OCI-LY7 (cell line): ENCODE measurements at regions not wholly inside any gene's neighbourhood (a gene's known extent, or its start where the extent isn't known, plus 50 kb on each side); places are given as distances from the start of the nearest gene placed in this dataset.

Source experiments
- BruUV-seq: library from RNA; stranded (reverse); fragments of 400-500 nt; replicated peaks from 2 replicates; lab custom pipeline; 2021; lab: Mats Ljungman, UMichigan
- CTCF ChIA-PET: fragments of 300-600 bp; sonication (Branson Sonifier 250); formaldehyde crosslinking; loops from one replicate; lab custom pipeline; 2022; ENCODE audit warnings: antibody characterized with exemption; ENCODE audit not compliant: unreplicated experiment; lab: Charles Lee
- POLR2A ChIA-PET: fragments of 300-600 bp; sonication (Branson Sonifier 250); formaldehyde crosslinking; loops from one replicate; lab custom pipeline; 2022; ENCODE audit warnings: antibody characterized with exemption; lab: Charles Lee
- DNase-seq: peaks from one replicate; pipeline ENCODE4 v3.0.0-alpha.2; 2015; ENCODE audit warnings: low spot score
- H2AFZ ChIP-seq: fragments of 200-600 bp; sonication (generic), shearing (Covaris generic); 2 replicates; pipeline ENCODE4 v1.6.1; 2014; ENCODE audit warnings: mild to moderate bottlenecking, antibody characterized with exemption, low read length, moderate library complexity
- H3K27ac ChIP-seq: fragments of 200-600 bp; sonication (generic); 2 replicates; pipeline ENCODE4 v1.5.1; 2014; ENCODE audit warnings: mixed run types, low read depth, mild to moderate bottlenecking, moderate library complexity, low read length, inconsistent platforms; ENCODE audit not compliant: poor library complexity, severe bottlenecking
- H3K36me3 ChIP-seq: fragments of 200-600 bp; sonication (generic); 2 replicates; pipeline ENCODE4 v1.6.1; 2014; ENCODE audit warnings: mild to moderate bottlenecking, antibody characterized with exemption, low read length, moderate library complexity, mixed read lengths; ENCODE audit not compliant: insufficient read depth
- H3K4me1 ChIP-seq: fragments of 200-600 bp; sonication (generic); 2 replicates; pipeline ENCODE4 v1.5.1; 2014; ENCODE audit warnings: mild to moderate bottlenecking, low read length; ENCODE audit not compliant: insufficient read depth, poor library complexity, severe bottlenecking
- H3K4me2 ChIP-seq: fragments of 200-600 bp; sonication (generic); 2 replicates; pipeline ENCODE4 v1.6.1; 2014; ENCODE audit warnings: mild to moderate bottlenecking, low read length
- H3K4me3 ChIP-seq: fragments of 200-600 bp; sonication (generic); 2 replicates; pipeline ENCODE4 v1.5.1; 2014; ENCODE audit warnings: mild to moderate bottlenecking, low read depth, low read length; ENCODE audit not compliant: poor library complexity, severe bottlenecking
- H3K79me2 ChIP-seq: fragments of 200-600 bp; sonication (generic); 2 replicates; pipeline ENCODE4 v1.6.1; 2016; ENCODE audit warnings: low read depth, mild to moderate bottlenecking, low read length, moderate library complexity, mixed read lengths; ENCODE audit not compliant: insufficient read depth
- H3K9me2 ChIP-seq: fragments of 200-600 bp; sonication (generic); 2 replicates; pipeline ENCODE4 v1.6.1; 2016; ENCODE audit warnings: mild to moderate bottlenecking, low read length, mixed read lengths; ENCODE audit not compliant: insufficient read depth
- H3K9me3 ChIP-seq: fragments of 200-600 bp; sonication (generic); 2 replicates; pipeline ENCODE4 v1.6.1; 2014; ENCODE audit warnings: mild to moderate bottlenecking, mixed run types, low read length, mixed read lengths
- H4K20me1 ChIP-seq: fragments of 200-600 bp; sonication (generic); 2 replicates; pipeline ENCODE4 v1.6.1; 2014; ENCODE audit warnings: mild to moderate bottlenecking, antibody characterized with exemption, low read length, moderate library complexity, mixed read lengths; ENCODE audit not compliant: insufficient read depth
- EZH2phosphoT487 ChIP-seq: fragments of 200-600 bp; sonication (generic); IDR thresholded peaks from 2 replicates; pipeline ENCODE4 v1.6.1; 2018; ENCODE audit warnings: low read depth, borderline replicate concordance, mild to moderate bottlenecking, mixed run types, antibody characterized with exemption, low read length, moderate library complexity, mixed read lengths
- intact Hi-C: fragments of 100-400 bp; cut with micrococcal nuclease; formaldehyde crosslinking; loops from one replicate; pipeline ENCODE4 v1.10.0; 2022; ENCODE audit not compliant: unreplicated experiment
- TF ChIP-seq, protein P1 (sequence below): fragments of 200-600 bp; sonication (generic); conservative IDR thresholded peaks from 2 replicates; pipeline ENCODE4 v1.5.1; 2014; ENCODE audit warnings: mild to moderate bottlenecking, antibody characterized with exemption, low read length, moderate library complexity, mixed read lengths

DNA sequence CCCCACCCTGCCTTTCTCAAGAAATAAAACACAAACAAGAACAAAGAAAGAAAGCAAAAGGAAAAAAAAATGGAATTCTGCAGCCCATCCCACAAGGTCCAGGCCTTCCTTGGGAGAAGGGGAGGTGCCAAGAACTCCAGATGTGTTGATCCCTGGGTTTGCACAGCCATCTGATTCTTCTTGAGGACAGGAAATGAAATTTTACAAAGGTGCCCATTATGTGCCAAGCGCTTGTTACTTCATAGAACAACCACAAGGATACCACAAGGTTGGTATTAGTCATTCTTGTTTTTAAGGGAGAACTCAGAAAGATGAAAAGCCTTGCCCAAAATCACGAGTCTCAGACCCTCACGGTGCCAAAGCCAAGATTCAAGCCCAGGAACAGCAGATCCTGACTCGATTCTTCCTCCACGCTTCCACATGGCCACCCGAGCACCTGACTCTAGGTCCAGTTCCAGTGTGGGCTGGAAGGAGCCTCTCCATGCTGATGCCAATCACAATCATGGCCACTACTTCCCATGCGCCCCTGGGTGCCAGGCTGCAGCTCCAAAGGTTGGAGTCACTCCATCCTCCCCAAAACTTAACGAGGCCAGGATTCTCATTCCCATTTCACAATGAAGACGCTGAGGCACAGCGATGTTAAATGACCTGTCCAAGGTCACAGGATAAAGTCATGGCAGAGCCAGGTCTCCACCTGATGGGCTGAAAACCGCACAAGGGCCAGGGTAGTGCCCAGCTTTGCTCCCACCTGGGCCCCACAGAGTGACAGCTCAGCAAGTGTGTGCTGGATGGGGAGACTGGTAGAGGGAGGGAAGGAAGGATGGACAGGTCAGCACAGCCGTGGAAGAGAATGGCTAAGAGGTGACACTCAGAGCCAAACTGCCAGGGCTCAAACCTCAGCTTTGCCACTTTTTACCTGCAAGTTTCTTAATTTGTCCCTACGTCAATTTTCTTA, 66.7 kb upstream of the TOP1 start:
- ChIA-PET POLR2A (interaction anchor here (0.6 kb wide), 1 partner anchor 309 kb away, joined by 3 read pairs; no protein-coding TSS in a partner anchor), CTCF (no interaction called here)
- no peaks in the 10 kb centered on the region for H4K20me1 ChIP-seq
- no peaks in the 10 kb centered on the region for H3K9me3 ChIP-seq
- H2AFZ ChIP-seq, result no peak overlapping the region
- intact Hi-C loops, result loop anchor here (5.0 to 10.0 kb wide), 4 partner anchors 165 to 1077 kb away; no protein-coding TSS in a partner anchor
- BruUV-seq, result no TSS peak
- no peaks in the 10 kb centered on the region for H3K79me2 ChIP-seq
- H3K4me1 ChIP-seq, result peaks cover 21% of the 10 kb centered on the region
- no peak for DNase-seq
- TF ChIP-seq, protein P1, sequence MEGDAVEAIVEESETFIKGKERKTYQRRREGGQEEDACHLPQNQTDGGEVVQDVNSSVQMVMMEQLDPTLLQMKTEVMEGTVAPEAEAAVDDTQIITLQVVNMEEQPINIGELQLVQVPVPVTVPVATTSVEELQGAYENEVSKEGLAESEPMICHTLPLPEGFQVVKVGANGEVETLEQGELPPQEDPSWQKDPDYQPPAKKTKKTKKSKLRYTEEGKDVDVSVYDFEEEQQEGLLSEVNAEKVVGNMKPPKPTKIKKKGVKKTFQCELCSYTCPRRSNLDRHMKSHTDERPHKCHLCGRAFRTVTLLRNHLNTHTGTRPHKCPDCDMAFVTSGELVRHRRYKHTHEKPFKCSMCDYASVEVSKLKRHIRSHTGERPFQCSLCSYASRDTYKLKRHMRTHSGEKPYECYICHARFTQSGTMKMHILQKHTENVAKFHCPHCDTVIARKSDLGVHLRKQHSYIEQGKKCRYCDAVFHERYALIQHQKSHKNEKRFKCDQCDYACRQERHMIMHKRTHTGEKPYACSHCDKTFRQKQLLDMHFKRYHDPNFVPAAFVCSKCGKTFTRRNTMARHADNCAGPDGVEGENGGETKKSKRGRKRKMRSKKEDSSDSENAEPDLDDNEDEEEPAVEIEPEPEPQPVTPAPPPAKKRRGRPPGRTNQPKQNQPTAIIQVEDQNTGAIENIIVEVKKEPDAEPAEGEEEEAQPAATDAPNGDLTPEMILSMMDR, result no peak
- TF ChIP-seq EZH2phosphoT487, result no peak
- no peak overlapping the region for H3K4me3 ChIP-seq
- no peak overlapping the region for H3K4me2 ChIP-seq
- H3K36me3 ChIP-seq, result no peaks in the 10 kb centered on the region
- no peak overlapping the region for H3K27ac ChIP-seq
- H3K9me2 ChIP-seq, result no peaks in the 10 kb centered on the region

DNA sequence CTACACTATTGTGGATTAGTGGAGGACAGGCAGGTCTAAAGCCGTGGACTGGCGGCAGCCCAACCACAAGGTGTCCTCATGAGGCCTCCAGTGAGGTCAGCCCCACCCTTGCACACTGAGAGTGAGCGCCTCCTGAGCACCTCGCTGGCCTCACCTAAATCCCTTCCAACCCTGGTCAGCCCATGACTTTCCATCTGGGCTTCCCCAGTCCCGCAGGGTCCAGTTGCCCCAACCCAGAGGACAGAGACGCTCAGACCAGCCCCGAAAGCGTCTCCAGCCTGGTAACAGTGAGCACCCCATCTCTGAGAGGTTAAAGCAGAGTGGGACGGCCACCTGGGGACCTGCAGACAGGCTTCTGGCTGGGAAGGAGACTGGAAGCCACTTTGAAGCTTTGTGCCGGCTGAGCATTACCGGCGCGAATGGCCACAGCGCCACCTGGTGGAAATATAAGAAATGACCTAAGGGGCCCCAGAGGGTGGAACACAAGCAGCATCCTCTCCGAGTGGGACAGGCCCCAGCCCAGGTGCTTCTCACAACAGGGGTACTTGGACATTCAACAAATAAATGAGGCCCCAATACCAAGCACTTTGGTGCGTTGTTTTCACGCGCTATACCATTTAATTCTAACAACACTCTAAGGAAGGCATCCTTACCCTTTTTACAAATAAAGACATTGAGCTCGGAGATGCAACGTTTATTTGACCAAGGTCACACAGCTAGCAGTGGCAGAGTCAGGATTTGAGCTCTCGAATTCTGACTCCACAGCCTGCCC, 65.7 kb upstream of the TOP1 start:
- TF ChIP-seq, protein P1, result peak; percentile 95
- no peak for TF ChIP-seq EZH2phosphoT487
- Histone ChIP-seq H4K20me1 (no peaks in the 10 kb centered on the region), H3K4me3 (no peak overlapping the region), H3K9me2 (no peaks in the 10 kb centered on the region), H3K4me2 (no peak overlapping the region), H3K79me2 (no peaks in the 10 kb centered on the region), H3K36me3 (no peaks in the 10 kb centered on the region), H3K4me1 (peaks cover 18% of the 10 kb centered on the region), H3K9me3 (no peaks in the 10 kb centered on the region), H2AFZ (no peak overlapping the region), H3K27ac (no peak overlapping the region)
- CTCF ChIA-PET, result interaction anchor here (1.0 to 1.4 kb wide), 4 partner anchors 17 to 222 kb away, joined by 4 to 6 read pairs (median 5); no protein-coding TSS in a partner anchor
- BruUV-seq, result no TSS peak
- POLR2A ChIA-PET, result no interaction called here
- intact Hi-C loops, result loop anchor here (1.0 to 10.0 kb wide), 6 partner anchors 71 to 1078 kb away; no protein-coding TSS in a partner anchor
- peak; percentile 80 for DNase-seq
